IMR-90 (cell line): ENCODE measurements at regions not wholly inside any gene's neighbourhood (a gene's known extent, or its start where the extent isn't known, plus 50 kb on each side); places are given as distances from the start of the nearest gene placed in this dataset.

Experiments
- ATAC-seq: fragments of 200-7000 bp; cut with Tn5 transposase; 2 replicates; pipeline ENCODE4 v1.9.1; 2020; ENCODE audit warnings: low read depth, mild to moderate bottlenecking, moderate library complexity
- BruUV-seq: library from RNA; stranded (reverse); fragments of 400-500 nt; replicated peaks from 2 replicates; lab custom pipeline; 2021; lab: Mats Ljungman, UMichigan
- CTCF ChIA-PET: fragments of 300-600 bp; formaldehyde crosslinking; extraction: SDS; loops from one replicate; lab custom pipeline; 2021; ENCODE audit warnings: antibody characterized with exemption; lab: Yijun Ruan, JAX
- POLR2A ChIA-PET: fragments of 300-600 bp; sonication (Branson Sonifier 250); formaldehyde crosslinking; loops from one replicate; lab custom pipeline; 2022; ENCODE audit warnings: antibody characterized with exemption; ENCODE audit not compliant: unreplicated experiment; lab: Charles Lee
- DNase-seq: peaks from one replicate; pipeline ENCODE4 v3.0.0; 2013
- H2AFZ ChIP-seq: replicated peaks from 2 replicates; pipeline ENCODE3; 2013; ENCODE audit warnings: low read length, mild to moderate bottlenecking; ENCODE audit not compliant: poor library complexity
- H2AK5ac ChIP-seq: 2 replicates; pipeline ENCODE4 v1.6.1; 2013; ENCODE audit warnings: low read depth, low read length, inconsistent platforms
- H2AK9ac ChIP-seq: replicated peaks from 2 replicates; pipeline ENCODE3; 2013; ENCODE audit warnings: mild to moderate bottlenecking, low read depth, low read length, moderate library complexity; ENCODE audit not compliant: poor library complexity
- H2BK120ac ChIP-seq: 2 replicates; pipeline ENCODE4 v1.6.1; 2013; ENCODE audit warnings: low read depth, low read length, inconsistent platforms
- H2BK15ac ChIP-seq: 3 replicates; pipeline ENCODE4 v1.6.1; 2013; ENCODE audit warnings: low read depth, low read length, inconsistent platforms
- H2BK20ac ChIP-seq: 2 replicates; pipeline ENCODE4 v1.6.1; 2013; ENCODE audit warnings: low read depth, mild to moderate bottlenecking, inconsistent platforms, low read length, moderate library complexity
- H2BK5ac ChIP-seq: 2 replicates; pipeline ENCODE4 v1.6.1; 2013; ENCODE audit warnings: mild to moderate bottlenecking, low read depth, low read length, inconsistent platforms; ENCODE audit not compliant: poor library complexity, severe bottlenecking
- H3K14ac ChIP-seq: replicated peaks from 2 replicates; pipeline ENCODE4 v1.6.1; 2013; ENCODE audit warnings: low read depth, low read length, inconsistent platforms
- H3K18ac ChIP-seq: 2 replicates; pipeline ENCODE4 v1.6.1; 2013; ENCODE audit warnings: low read depth, low read length, control low read depth
- H3K23ac ChIP-seq: 2 replicates; pipeline ENCODE4 v1.6.1; 2013; ENCODE audit warnings: low read depth, low read length, inconsistent platforms
- H3K27ac ChIP-seq: 2 replicates; pipeline ENCODE4 v1.5.1; 2013; ENCODE audit warnings: mild to moderate bottlenecking, control low read depth, low read length; ENCODE audit not compliant: insufficient read depth
- H3K27me3 ChIP-seq: 2 replicates; pipeline ENCODE4 v1.6.1; 2013; ENCODE audit warnings: low read length; ENCODE audit not compliant: control insufficient read depth, insufficient read depth
- H3K36me3 ChIP-seq: 2 replicates; pipeline ENCODE4 v1.6.1; 2013; ENCODE audit warnings: low read length, mixed read lengths; ENCODE audit not compliant: control insufficient read depth, insufficient read depth
- H3K4ac ChIP-seq: 2 replicates; pipeline ENCODE4 v1.6.1; 2013; ENCODE audit warnings: low read depth, low read length, inconsistent platforms
- H3K4me1 ChIP-seq: 2 replicates; pipeline ENCODE4 v1.6.1; 2013; ENCODE audit warnings: low read length, mixed read lengths; ENCODE audit not compliant: control insufficient read depth, insufficient read depth
- H3K4me2 ChIP-seq: 2 replicates; pipeline ENCODE4 v1.6.1; 2013; ENCODE audit warnings: low read depth, mild to moderate bottlenecking, control low read depth, low read length, moderate library complexity
- H3K4me3 ChIP-seq: 2 replicates; pipeline ENCODE4 v1.5.1; 2013; ENCODE audit warnings: low read depth, mild to moderate bottlenecking, control low read depth, low read length, moderate library complexity; ENCODE audit not compliant: insufficient read depth
- H3K56ac ChIP-seq: 2 replicates; pipeline ENCODE4 v1.6.1; 2013; ENCODE audit warnings: low read length, inconsistent platforms; ENCODE audit not compliant: insufficient read depth; ENCODE audit errors: extremely low read depth
- H3K79me1 ChIP-seq, 2 experiments: 2 replicates each; pipeline ENCODE4 v1.6.1; 2013; ENCODE audit warnings: low read length in 2 of 2, inconsistent platforms in 1 of 2, low read depth in 1 of 2
- H3K9ac ChIP-seq: 2 replicates; pipeline ENCODE4 v1.6.1; 2013; ENCODE audit warnings: low read depth, low read length, control low read depth
- H3K9me1 ChIP-seq: 2 replicates; pipeline ENCODE4 v1.6.1; 2013; ENCODE audit warnings: low read length, inconsistent platforms; ENCODE audit not compliant: insufficient read depth
- H3K9me3 ChIP-seq: 2 replicates; pipeline ENCODE4 v1.6.1; 2013; ENCODE audit warnings: low read length; ENCODE audit not compliant: control insufficient read depth, insufficient read depth
- H4K20me1 ChIP-seq: 2 replicates; pipeline ENCODE4 v1.6.1; 2013; ENCODE audit warnings: low read length, inconsistent platforms; ENCODE audit not compliant: insufficient read depth
- H4K5ac ChIP-seq: 2 replicates; pipeline ENCODE4 v1.6.1; 2013; ENCODE audit warnings: mild to moderate bottlenecking, low read depth, low read length, control low read depth
- H4K8ac ChIP-seq, 2 experiments: 2 replicates each; pipeline ENCODE4 v1.6.1; 2013; ENCODE audit warnings: low read depth in 2 of 2, low read length in 2 of 2, control low read depth in 1 of 2, inconsistent platforms in 1 of 2
- H4K91ac ChIP-seq: 2 replicates; pipeline ENCODE4 v1.6.1; 2013; ENCODE audit warnings: low read depth, low read length, inconsistent platforms; ENCODE audit not compliant: insufficient read depth
- MAZ ChIP-seq: IDR thresholded peaks from 2 replicates; pipeline ENCODE4 v1.6.1; 2012; ENCODE audit warnings: low read depth, mild to moderate bottlenecking, low read length, improper control_type of control experiment, moderate library complexity, borderline replicate concordance
- RFX5 ChIP-seq: IDR thresholded peaks from 2 replicates; pipeline ENCODE4 v1.8.0; 2012; ENCODE audit warnings: low read depth, mild to moderate bottlenecking, low read length, moderate library complexity
- SMC3 ChIP-seq: fragments of 150-350 bp; IDR thresholded peaks from 2 replicates; pipeline ENCODE4 v1.6.1; 2016; ENCODE audit warnings: low read depth, mild to moderate bottlenecking, antibody characterized with exemption, low read length, moderate library complexity
- WGBS, 2 experiments: methylation state at CpG; one replicate each; pipeline versions ENCODE4 v1.1.5 to v1.1.7; 2013; ENCODE audit warnings: missing lambda C conversion rate in 2 of 2; ENCODE audit not compliant: insufficient read length in 1 of 2; ENCODE audit errors: extremely low coverage in 2 of 2; 5-methylcytosine and 5-hydroxymethylcytosine counted together
- dilution Hi-C: fragments of 300-500 bp; cut with HindIII; formaldehyde crosslinking; loops from one replicate; pipeline ENCODE4 v1.14.3; 2018; ENCODE audit warnings: low sequenced_read_pairs; ENCODE audit not compliant: unreplicated experiment
- in situ Hi-C: fragments of 300-500 bp; cut with MboI; formaldehyde crosslinking; loops from 3 replicates; pipeline ENCODE4 v1.14.3; 2019; ENCODE audit warnings: low sequenced_read_pairs, inconsistent platforms, mixed read lengths
- intact Hi-C: fragments of 100-400 bp; cut with micrococcal nuclease; formaldehyde crosslinking; loops from 2 replicates; pipeline ENCODE4 v1.10.0; 2022

GRCh38 chr16:64351121-64351520 lies 770.7 kb downstream of the CDH11 start:
- ATAC-seq = no peak
- no peak overlapping the region for H3K14ac ChIP-seq
- intact Hi-C loops (no loop called here), dilution Hi-C loops (no loop called here), in situ Hi-C loops (no loop called here)
- no peak overlapping the region for H2BK120ac ChIP-seq
- H3K23ac ChIP-seq = no peak overlapping the region
- H4K91ac ChIP-seq = no peak overlapping the region
- H3K9me1 ChIP-seq = no peaks in the 10 kb centered on the region
- H3K4me1 ChIP-seq = no peaks in the 10 kb centered on the region
- no peak overlapping the region for H4K5ac ChIP-seq
- DNase-seq = no peak
- no CpG with 5 or more reads among the region's 1 CpG for WGBS, 2 experiments
- no peaks in the 10 kb centered on the region for H3K27me3 ChIP-seq
- H2AFZ ChIP-seq = no peak overlapping the region
- no peaks in the 10 kb centered on the region for H3K36me3 ChIP-seq
- H3K27ac ChIP-seq = no peak overlapping the region
- H3K9ac ChIP-seq = no peak overlapping the region
- no peaks in the 10 kb centered on the region for H4K20me1 ChIP-seq
- H3K18ac ChIP-seq = no peak overlapping the region
- no peak overlapping the region for H2AK5ac ChIP-seq
- BruUV-seq = no TSS peak
- H3K4me2 ChIP-seq = no peak overlapping the region
- TF ChIP-seq RFX5 (no peak), MAZ (no peak), SMC3 (no peak)
- H2BK15ac ChIP-seq = no peak overlapping the region
- ChIA-PET POLR2A (no interaction called here), CTCF (no interaction called here)
- H3K4ac ChIP-seq = no peak overlapping the region
- no peak overlapping the region for H3K4me3 ChIP-seq
- H4K8ac ChIP-seq = no peak overlapping the region
- H3K9me3 ChIP-seq = no peaks in the 10 kb centered on the region
- H2AK9ac ChIP-seq = no peak overlapping the region
- no peak overlapping the region for H3K56ac ChIP-seq
- no peak overlapping the region for H2BK5ac ChIP-seq
- H2BK20ac ChIP-seq = no peak overlapping the region
- H3K79me1 ChIP-seq = no peaks in the 10 kb centered on the region
